WI38 (cell line): ENCODE measurements at regions not wholly inside any gene's neighbourhood (a gene's known extent, or its start where the extent isn't known, plus 50 kb on each side); places are given as distances from the start of the nearest gene placed in this dataset.
"Not testable (repeated sequence)": the region's sequence is repeated elsewhere in the genome, so short reads cannot be mapped to it uniquely, and the experiment has no call there.

Experiments
- H3K4me3 ChIP-seq: 2 replicates; pipeline ENCODE4 v1.5.1; 2011; ENCODE audit warnings: low read depth, mild to moderate bottlenecking, control low read depth, low read length
- TF ChIP-seq, protein P1 (sequence below): IDR thresholded peaks from 2 replicates; pipeline ENCODE4 v1.5.1; 2012; ENCODE audit warnings: low read depth, mild to moderate bottlenecking, control low read depth, low read length

- TF ChIP-seq, protein P1, sequence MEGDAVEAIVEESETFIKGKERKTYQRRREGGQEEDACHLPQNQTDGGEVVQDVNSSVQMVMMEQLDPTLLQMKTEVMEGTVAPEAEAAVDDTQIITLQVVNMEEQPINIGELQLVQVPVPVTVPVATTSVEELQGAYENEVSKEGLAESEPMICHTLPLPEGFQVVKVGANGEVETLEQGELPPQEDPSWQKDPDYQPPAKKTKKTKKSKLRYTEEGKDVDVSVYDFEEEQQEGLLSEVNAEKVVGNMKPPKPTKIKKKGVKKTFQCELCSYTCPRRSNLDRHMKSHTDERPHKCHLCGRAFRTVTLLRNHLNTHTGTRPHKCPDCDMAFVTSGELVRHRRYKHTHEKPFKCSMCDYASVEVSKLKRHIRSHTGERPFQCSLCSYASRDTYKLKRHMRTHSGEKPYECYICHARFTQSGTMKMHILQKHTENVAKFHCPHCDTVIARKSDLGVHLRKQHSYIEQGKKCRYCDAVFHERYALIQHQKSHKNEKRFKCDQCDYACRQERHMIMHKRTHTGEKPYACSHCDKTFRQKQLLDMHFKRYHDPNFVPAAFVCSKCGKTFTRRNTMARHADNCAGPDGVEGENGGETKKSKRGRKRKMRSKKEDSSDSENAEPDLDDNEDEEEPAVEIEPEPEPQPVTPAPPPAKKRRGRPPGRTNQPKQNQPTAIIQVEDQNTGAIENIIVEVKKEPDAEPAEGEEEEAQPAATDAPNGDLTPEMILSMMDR, result no peak
- no peak overlapping the region for H3K4me3 ChIP-seq
Measured at GRCh38 chr4:130714006-130714405, 1618.1 kb downstream of the C4orf33 start.

- H3K4me3 ChIP-seq, result no peak overlapping the region
- TF ChIP-seq, protein P1, result no peak
Measured at GRCh38 chr4:130722361-130722760, 1626.4 kb downstream of the C4orf33 start.

- H3K4me3 ChIP-seq, result no peak overlapping the region
- TF ChIP-seq, protein P1, result no peak
Measured at GRCh38 chr4:130736436-130737185, 1640.7 kb downstream of the C4orf33 start.

DNA sequence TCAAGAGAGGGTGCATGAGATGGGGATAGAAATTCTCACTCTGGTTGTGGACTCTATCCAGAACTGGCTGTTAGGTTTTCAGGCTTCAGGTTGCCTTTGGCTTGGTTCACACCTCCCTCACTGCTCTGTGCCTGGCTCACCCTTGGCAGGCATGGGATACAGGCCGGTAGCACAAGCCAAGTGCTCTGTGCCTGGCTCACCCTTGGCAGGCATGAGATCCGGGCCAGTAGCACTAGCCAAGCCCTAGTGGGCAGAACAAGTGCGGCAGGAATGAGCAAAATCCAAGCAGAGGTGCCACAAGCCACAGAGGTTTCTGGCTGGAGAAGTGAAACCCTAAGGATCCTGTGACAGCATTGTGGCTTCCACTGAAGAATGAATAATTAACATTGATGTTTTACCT, 1642.3 kb downstream of the C4orf33 start:
- TF ChIP-seq, protein P1, result no peak
- H3K4me3 ChIP-seq, result no peak overlapping the region

DNA sequence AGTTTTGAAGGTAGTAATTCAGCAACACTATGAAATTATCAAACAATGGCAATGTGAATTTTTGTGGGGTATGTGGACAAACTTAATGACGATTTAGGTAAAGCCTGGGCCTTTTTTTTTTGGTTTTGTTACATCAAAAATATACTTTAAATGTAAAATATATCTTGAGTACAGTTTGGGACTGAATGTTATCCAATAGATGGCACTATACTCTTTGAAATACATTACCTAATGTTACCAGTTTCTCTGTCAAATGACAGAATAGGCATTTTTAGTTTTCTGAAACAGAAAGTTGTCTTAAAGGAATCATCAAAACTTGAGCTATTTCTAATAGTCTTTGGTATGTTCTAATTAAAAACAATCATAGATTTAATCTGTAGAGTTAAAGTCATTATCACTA, 1651.9 kb downstream of the C4orf33 start:
- TF ChIP-seq, protein P1, result no peak
- no peak overlapping the region for H3K4me3 ChIP-seq

GRCh38 chr4:130753926-130754325, 1658.0 kb downstream of the C4orf33 start:
- no peak overlapping the region for H3K4me3 ChIP-seq
- TF ChIP-seq, protein P1, result no peak

DNA sequence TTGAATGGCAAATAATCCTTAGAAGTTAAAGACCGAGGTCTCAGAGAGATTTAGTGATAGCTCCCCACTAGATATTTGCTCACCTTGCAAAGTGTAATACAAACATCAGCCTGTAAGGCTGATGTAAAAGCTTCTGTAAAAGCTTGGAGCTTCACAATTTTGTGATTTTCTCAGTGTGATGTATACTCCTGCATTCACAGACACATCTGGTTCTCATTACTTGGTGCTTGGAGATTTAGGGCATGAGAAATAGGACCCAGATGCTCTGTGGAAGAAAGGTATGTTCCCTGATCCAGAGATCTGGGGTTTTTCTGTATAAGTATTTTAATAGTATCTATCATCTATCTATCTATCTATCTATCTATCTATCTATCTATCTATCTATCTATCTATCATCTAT, 1664.3 kb downstream of the C4orf33 start:
- no peak overlapping the region for H3K4me3 ChIP-seq
- TF ChIP-seq, protein P1, result no peak

DNA sequence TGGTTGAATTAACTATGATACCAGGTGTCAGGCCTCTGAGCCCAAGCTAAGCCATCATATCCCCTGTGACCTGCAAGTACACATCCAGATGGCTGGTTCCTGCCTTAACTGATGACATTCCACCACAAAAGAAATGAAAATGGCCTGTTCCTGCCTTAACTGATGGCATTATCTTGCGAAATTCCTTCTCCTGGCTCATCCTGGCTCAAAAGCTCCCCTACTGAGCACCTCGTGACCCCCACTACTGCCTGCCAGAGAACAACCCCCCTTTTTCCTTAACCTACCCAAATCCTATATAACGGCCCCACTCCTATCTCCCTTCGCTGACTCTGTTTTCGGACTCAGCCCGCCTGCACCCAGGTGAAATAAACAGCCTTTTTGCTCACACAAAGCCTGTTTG, 1671.4 kb downstream of the C4orf33 start:
- not testable (repeated sequence) for H3K4me3 ChIP-seq

DNA sequence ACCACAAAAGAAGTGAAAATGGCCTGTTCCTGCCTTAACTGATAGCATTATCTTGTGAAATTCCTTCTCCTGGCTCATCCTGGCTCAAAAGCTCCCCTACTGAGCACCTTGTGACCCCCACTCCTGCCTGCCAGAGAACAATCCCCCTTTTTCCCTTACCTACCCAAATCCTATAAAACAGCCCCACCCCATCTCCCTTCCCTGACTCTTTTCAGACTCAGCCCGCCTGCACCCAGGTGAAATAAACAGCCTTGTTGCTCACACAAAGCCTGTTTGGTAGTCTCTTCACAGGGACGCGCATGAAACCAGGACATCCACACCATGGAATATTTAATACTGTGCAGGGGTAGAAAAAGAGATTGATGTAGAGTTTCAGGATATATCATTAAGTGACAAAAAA, 1677.0 kb downstream of the C4orf33 start:
- not testable (repeated sequence) for H3K4me3 ChIP-seq
